ENCODE measurements at regions not wholly inside any gene's neighbourhood (a gene's known extent, or its start where the extent isn't known, plus 50 kb on each side); places are given as distances from the start of the nearest gene placed in this dataset.
A peak's percentile ranks its signal among the peaks of the same experiment; 100 is the strongest.

GRCh38 chr16:79264237-79265109, 336.1 kb downstream of the MAF start:
- no peaks in the 10 kb centered on the region; a peak in 1 of 4 replicates for H3K9me3 ChIP-seq (ENCODE audit: insufficient read depth in 2 of 2, low read depth in 1 of 2, low read length in 1 of 2)
- H3K79me1 ChIP-seq (ENCODE audit: low read depth, low read length) = no peaks in the 10 kb centered on the region
- no peaks in the 10 kb centered on the region for H3K36me3 ChIP-seq (ENCODE audit: control insufficient read depth in 2 of 4, insufficient read depth in 4 of 4, low read length in 3 of 4)
- H3K4me2 ChIP-seq (ENCODE audit: insufficient read depth in 1 of 2, low read depth in 2 of 2, low read length in 2 of 2) = no peak overlapping the region
- ChIA-PET CTCF (ENCODE audit: partially characterized antibody) (interaction anchor here (1.5 kb wide), 1 partner anchor 11 kb away, joined by 4 read pairs; no protein-coding TSS in a partner anchor), POLR2A (ENCODE audit: partially characterized antibody) (no interaction called here)
- peaks cover 0 to 6% (median 1%) of the 10 kb centered on the region in 4 experiments; a peak in 1 of 7 replicates for H3K4me1 ChIP-seq (replicated peaks in 1 of 4; ENCODE audit: control insufficient read depth in 3 of 4, insufficient read depth in 4 of 4, low read length in 3 of 4)
- no peak overlapping the region for H3K23ac ChIP-seq (ENCODE audit: insufficient read length)
- WGBS, 2 experiments (ENCODE audit: extremely low coverage in 1 of 2, insufficient coverage in 1 of 2, insufficient read length in 1 of 2, insufficient replicate concordance in 2 of 2, low coverage in 1 of 2, low lambda C conversion rate in 2 of 2, missing lambda C conversion rate in 1 of 2) = 88% methylated on average over 6 of the region's 6 CpGs; no CpG with 5 or more reads in 1 of the 2 experiments
- H2AFZ ChIP-seq (ENCODE audit: low read length) = no peak overlapping the region
- no peak overlapping the region for H3K9ac ChIP-seq (replicated peaks in 1 of 4; ENCODE audit: extremely low read depth in 1 of 4, low read depth in 3 of 4, low read length in 3 of 4)
- FAIRE-seq (no peak), DNase-seq (ENCODE audit: low read depth in 1 of 2, low spot score in 2 of 2) (no peak)
- H3K14ac ChIP-seq (ENCODE audit: insufficient read length) = no peak overlapping the region
- H3K56ac ChIP-seq (replicated peaks; ENCODE audit: insufficient read length, low read depth, low read length) = no peak overlapping the region
- no peaks in the 10 kb centered on the region; a peak in 1 of 7 replicates for H3K27me3 ChIP-seq (replicated peaks in 1 of 4; ENCODE audit: control insufficient read depth in 3 of 4, extremely low read depth in 1 of 4, insufficient read depth in 3 of 4, low read length in 3 of 4)
- no peaks in the 10 kb centered on the region for H3K79me2 ChIP-seq (ENCODE audit: control insufficient read depth in 1 of 2, insufficient read depth in 2 of 2, low read length in 2 of 2)
- H4K8ac ChIP-seq (ENCODE audit: extremely low read depth, insufficient read depth, low read length) = no peak overlapping the region
- no peak overlapping the region for H4K91ac ChIP-seq (replicated peaks; ENCODE audit: insufficient read length, low read length)
- no peak overlapping the region; the same call in 1 of the 2 replicates for H2BK12ac ChIP-seq (ENCODE audit: low read depth, low read length)
- 0 out of 2 replicates have a peak overlapping the region, but pooled peaks have one; percentile 7 for H2BK20ac ChIP-seq (ENCODE audit: low read length)
- no peak overlapping the region for H2AK5ac ChIP-seq (ENCODE audit: low read depth, low read length)
- H4K20me1 ChIP-seq (replicated peaks in 1 of 2; ENCODE audit: control insufficient read depth in 1 of 2, insufficient read depth in 2 of 2, low read length in 2 of 2) = no peaks in the 10 kb centered on the region
- H3K18ac ChIP-seq (ENCODE audit: extremely low read depth, low read length) = no peak overlapping the region
- no peaks in the 10 kb centered on the region for H3K23me2 ChIP-seq (ENCODE audit: low read depth, low read length)
- H3K27ac ChIP-seq (ENCODE audit: low read depth, low read length) = no peak overlapping the region
- no peak overlapping the region for H3K4ac ChIP-seq (replicated peaks; ENCODE audit: insufficient read length, low read depth, low read length)
- H3K4me3 ChIP-seq (ENCODE audit: extremely low read depth in 1 of 4, insufficient read depth in 2 of 4, low read depth in 3 of 4, low read length in 4 of 4) = no peak overlapping the region
- no peak overlapping the region for H4K5ac ChIP-seq (ENCODE audit: insufficient read length, low read depth, low read length)
- H2BK120ac ChIP-seq (replicated peaks; ENCODE audit: low read depth, low read length) = no peak overlapping the region
- peak overlapping the region; percentile 55; the same call in 1 of the 2 replicates for H2BK15ac ChIP-seq (ENCODE audit: low read length)
- TF ChIP-seq SRF (IDR thresholded peaks at IDR 0.05; ENCODE audit: low read depth, low read length) (no peak), TBP (IDR thresholded peaks at IDR 0.05; ENCODE audit: low read depth, low read length) (peak; percentile 92)
- peak overlapping the region; percentile 20; the same call in 1 of the 2 replicates for H2BK5ac ChIP-seq (ENCODE audit: low read depth, low read length)

Data from H1 (cell line).